Adrenal gland (tissue), 5 donors: ENCODE measurements at regions not wholly inside any gene's neighbourhood (a gene's known extent, or its start where the extent isn't known, plus 50 kb on each side); places are given as distances from the start of the nearest gene placed in this dataset.

ENCODE experiments used
- POLR2A ChIP-seq, 2 donors: fragments of 450-650 bp; IDR thresholded peaks; one replicate each; pipeline ENCODE4 v1.6.1; 2017; ENCODE audit warnings: antibody characterized with exemption in 2 of 2, mild to moderate bottlenecking in 2 of 2, moderate library complexity in 1 of 2
- TF ChIP-seq, protein P1 (sequence below), 6 experiments: fragments of 450-650 bp in 4 of 6; fragments of 200-600 bp in 2 of 6; sonication (generic) in 1 of 6; IDR thresholded peaks; 1 replicate in 5 of 6; 2 replicates in 1 of 6; pipeline versions ENCODE4 v1.5.1 to v1.8.0; 2016 to 2021; ENCODE audit warnings: antibody characterized with exemption in 6 of 6, mild to moderate bottlenecking in 2 of 6, moderate library complexity in 1 of 6
- donor health status: DM: no; HTN: no; CAD: no.

GRCh38 chr6:174036-174435 is 118.3 kb upstream of the DUSP22 start:
- TF ChIP-seq, protein P1, sequence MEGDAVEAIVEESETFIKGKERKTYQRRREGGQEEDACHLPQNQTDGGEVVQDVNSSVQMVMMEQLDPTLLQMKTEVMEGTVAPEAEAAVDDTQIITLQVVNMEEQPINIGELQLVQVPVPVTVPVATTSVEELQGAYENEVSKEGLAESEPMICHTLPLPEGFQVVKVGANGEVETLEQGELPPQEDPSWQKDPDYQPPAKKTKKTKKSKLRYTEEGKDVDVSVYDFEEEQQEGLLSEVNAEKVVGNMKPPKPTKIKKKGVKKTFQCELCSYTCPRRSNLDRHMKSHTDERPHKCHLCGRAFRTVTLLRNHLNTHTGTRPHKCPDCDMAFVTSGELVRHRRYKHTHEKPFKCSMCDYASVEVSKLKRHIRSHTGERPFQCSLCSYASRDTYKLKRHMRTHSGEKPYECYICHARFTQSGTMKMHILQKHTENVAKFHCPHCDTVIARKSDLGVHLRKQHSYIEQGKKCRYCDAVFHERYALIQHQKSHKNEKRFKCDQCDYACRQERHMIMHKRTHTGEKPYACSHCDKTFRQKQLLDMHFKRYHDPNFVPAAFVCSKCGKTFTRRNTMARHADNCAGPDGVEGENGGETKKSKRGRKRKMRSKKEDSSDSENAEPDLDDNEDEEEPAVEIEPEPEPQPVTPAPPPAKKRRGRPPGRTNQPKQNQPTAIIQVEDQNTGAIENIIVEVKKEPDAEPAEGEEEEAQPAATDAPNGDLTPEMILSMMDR (IDR thresholded peaks at IDR 0.05): no peak
- TF ChIP-seq POLR2A (IDR thresholded peaks at IDR 0.05): no peak
